ENCODE measurements at regions not wholly inside any gene's neighbourhood (a gene's known extent, or its start where the extent isn't known, plus 50 kb on each side); places are given as distances from the start of the nearest gene placed in this dataset.

GRCh38 chr18:51593931-51594330, 396.4 kb upstream of the MEX3C start:
- TF ChIP-seq TAF1 (IDR thresholded peaks at IDR 0.05; ENCODE audit: borderline replicate concordance, insufficient read depth, low read length) (no peak), POLR2AphosphoS5 (IDR thresholded peaks at IDR 0.05; ENCODE audit: low read depth, low read length) (no peak)

Measured in PFSK-1 (cell line).